PC-3 (cell line): ENCODE measurements at regions not wholly inside any gene's neighbourhood (a gene's known extent, or its start where the extent isn't known, plus 50 kb on each side); places are given as distances from the start of the nearest gene placed in this dataset.

Experiments
- ATAC-seq: fragments of 200-7000 bp; cut with Tn5 transposase; 2 replicates; pipeline ENCODE4 v1.9.1; 2020; ENCODE audit warnings: mild to moderate bottlenecking, moderate library complexity
- BruUV-seq: library from RNA; stranded (reverse); fragments of 400-500 nt; replicated peaks from 2 replicates; lab custom pipeline; 2021; lab: Mats Ljungman, UMichigan
- CTCF ChIA-PET: fragments of 300-600 bp; sonication (Branson Sonifier 250); formaldehyde crosslinking; loops from one replicate; lab custom pipeline; 2022; ENCODE audit warnings: antibody characterized with exemption; lab: Charles Lee
- POLR2A ChIA-PET: fragments of 300-600 bp; sonication (Branson Sonifier 250); formaldehyde crosslinking; loops from one replicate; lab custom pipeline; 2022; ENCODE audit warnings: antibody characterized with exemption; ENCODE audit not compliant: unreplicated experiment; lab: Charles Lee
- DNase-seq: peaks from one replicate; pipeline ENCODE4 v3.0.0-alpha.2; 2015
- H2AFZ ChIP-seq: fragments of 300-600 bp; sonication (generic); 2 replicates; pipeline ENCODE4 v1.6.0; 2016; ENCODE audit warnings: antibody characterized with exemption, low read length
- H3F3A ChIP-seq: fragments of 300-600 bp; sonication (generic); one replicate; pipeline ENCODE4 v1.6.0; 2017; ENCODE audit warnings: antibody characterized with exemption, low read length, control low read depth, mild to moderate bottlenecking; ENCODE audit not compliant: unreplicated experiment
- H3K27ac ChIP-seq: fragments of 300-600 bp; sonication (generic); 2 replicates; pipeline ENCODE4 v1.5.1; 2016; ENCODE audit warnings: mild to moderate bottlenecking, low read length
- H3K27me3 ChIP-seq: fragments of 300-600 bp; sonication (generic); 2 replicates; pipeline ENCODE4 v1.6.1; 2016; ENCODE audit warnings: low read length, mixed read lengths
- H3K36me3 ChIP-seq: fragments of 300-600 bp; sonication (generic); 2 replicates; pipeline ENCODE4 v1.6.1; 2016; ENCODE audit warnings: low read depth, mixed run types, low read length, mixed read lengths
- H3K4me1 ChIP-seq: fragments of 300-600 bp; sonication (generic); 2 replicates; pipeline ENCODE4 v1.5.1; 2016; ENCODE audit warnings: low read length; ENCODE audit not compliant: insufficient read depth
- H3K4me2 ChIP-seq: fragments of 300-600 bp; sonication (generic); 2 replicates; pipeline ENCODE4 v1.6.0; 2016; ENCODE audit warnings: low read length
- H3K4me3 ChIP-seq: fragments of 300-600 bp; sonication (generic); 2 replicates; pipeline ENCODE4 v1.5.1; 2016; ENCODE audit warnings: mild to moderate bottlenecking, low read length, mixed read lengths
- H3K79me2 ChIP-seq: fragments of 300-600 bp; sonication (generic); 2 replicates; pipeline ENCODE4 v1.6.1; 2017; ENCODE audit warnings: low read length, mixed read lengths
- H3K9ac ChIP-seq: fragments of 300-600 bp; sonication (generic); 2 replicates; pipeline ENCODE4 v1.6.0; 2016; ENCODE audit warnings: mild to moderate bottlenecking, low read length
- H3K9me2 ChIP-seq: fragments of 300-600 bp; sonication (generic); replicated peaks from 2 replicates; pipeline ENCODE4 v1.6.1; 2016; ENCODE audit warnings: mixed run types, low read length, mixed read lengths
- H3K9me3 ChIP-seq: fragments of 300-600 bp; sonication (generic); 2 replicates; pipeline ENCODE4 v1.6.1; 2016; ENCODE audit warnings: low read length, mixed read lengths
- H4K20me1 ChIP-seq: fragments of 300-600 bp; sonication (generic); 2 replicates; pipeline ENCODE4 v1.6.1; 2016; ENCODE audit warnings: low read length, mixed read lengths
- EZH2 ChIP-seq: fragments of 300-600 bp; sonication (generic); IDR thresholded peaks from one replicate; pipeline ENCODE4 v1.6.1; 2017; ENCODE audit warnings: antibody characterized with exemption, mild to moderate bottlenecking, low read length; ENCODE audit not compliant: unreplicated experiment
- EZH2phosphoT487 ChIP-seq: fragments of 300-600 bp; sonication (generic); IDR thresholded peaks from 2 replicates; pipeline ENCODE4 v1.6.1; 2018; ENCODE audit warnings: mild to moderate bottlenecking, antibody characterized with exemption, low read length, borderline replicate concordance
- intact Hi-C: fragments of 100-400 bp; cut with micrococcal nuclease; formaldehyde crosslinking; loops from 2 replicates; pipeline ENCODE4 v1.9.0; 2023
- TF ChIP-seq, protein P1 (sequence below): fragments of 300-600 bp; sonication (generic); conservative IDR thresholded peaks from 2 replicates; pipeline ENCODE4 v1.5.1; 2017; ENCODE audit warnings: antibody characterized with exemption, low read depth, mild to moderate bottlenecking, low read length

DNA sequence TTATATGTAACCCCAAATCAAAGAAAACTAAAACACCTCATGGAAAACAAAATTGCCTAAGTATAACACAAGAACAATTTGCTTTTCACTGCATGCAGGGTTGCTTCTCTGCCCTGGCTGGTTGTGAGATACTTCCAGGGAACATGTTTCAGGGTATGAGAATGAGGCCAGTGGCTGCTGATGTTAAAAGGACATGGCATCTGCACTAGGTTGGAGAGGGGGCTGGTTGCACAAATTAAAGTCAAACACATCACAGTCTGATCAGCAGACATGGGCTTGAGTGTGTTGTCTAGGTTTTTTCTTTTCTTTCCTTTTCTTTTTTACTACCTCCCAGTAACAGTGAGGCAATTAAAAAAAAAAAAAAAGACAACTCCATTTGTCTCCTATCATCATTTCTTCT is 374.9 kb downstream of the MCTP2 start:
- Histone ChIP-seq H3K36me3 (no peaks in the 10 kb centered on the region), H3K9ac (no peak overlapping the region), H2AFZ (no peak overlapping the region), H3K27ac (no peak overlapping the region), H3K9me2 (no peaks in the 10 kb centered on the region), H4K20me1 (no peaks in the 10 kb centered on the region), H3K4me1 (no peaks in the 10 kb centered on the region), H3K79me2 (no peaks in the 10 kb centered on the region), H3F3A (no peaks in the 10 kb centered on the region), H3K4me2 (no peak overlapping the region), H3K27me3 (peaks cover 56% of the 10 kb centered on the region), H3K9me3 (no peaks in the 10 kb centered on the region), H3K4me3 (no peak overlapping the region)
- intact Hi-C loops = no loop called here
- CTCF ChIA-PET = no interaction called here
- POLR2A ChIA-PET = no interaction called here
- no TSS peak for BruUV-seq
- ATAC-seq (no peak), DNase-seq (no peak)
- TF ChIP-seq EZH2 (no peak), EZH2phosphoT487 (no peak)
- TF ChIP-seq, protein P1, sequence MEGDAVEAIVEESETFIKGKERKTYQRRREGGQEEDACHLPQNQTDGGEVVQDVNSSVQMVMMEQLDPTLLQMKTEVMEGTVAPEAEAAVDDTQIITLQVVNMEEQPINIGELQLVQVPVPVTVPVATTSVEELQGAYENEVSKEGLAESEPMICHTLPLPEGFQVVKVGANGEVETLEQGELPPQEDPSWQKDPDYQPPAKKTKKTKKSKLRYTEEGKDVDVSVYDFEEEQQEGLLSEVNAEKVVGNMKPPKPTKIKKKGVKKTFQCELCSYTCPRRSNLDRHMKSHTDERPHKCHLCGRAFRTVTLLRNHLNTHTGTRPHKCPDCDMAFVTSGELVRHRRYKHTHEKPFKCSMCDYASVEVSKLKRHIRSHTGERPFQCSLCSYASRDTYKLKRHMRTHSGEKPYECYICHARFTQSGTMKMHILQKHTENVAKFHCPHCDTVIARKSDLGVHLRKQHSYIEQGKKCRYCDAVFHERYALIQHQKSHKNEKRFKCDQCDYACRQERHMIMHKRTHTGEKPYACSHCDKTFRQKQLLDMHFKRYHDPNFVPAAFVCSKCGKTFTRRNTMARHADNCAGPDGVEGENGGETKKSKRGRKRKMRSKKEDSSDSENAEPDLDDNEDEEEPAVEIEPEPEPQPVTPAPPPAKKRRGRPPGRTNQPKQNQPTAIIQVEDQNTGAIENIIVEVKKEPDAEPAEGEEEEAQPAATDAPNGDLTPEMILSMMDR = no peak

DNA sequence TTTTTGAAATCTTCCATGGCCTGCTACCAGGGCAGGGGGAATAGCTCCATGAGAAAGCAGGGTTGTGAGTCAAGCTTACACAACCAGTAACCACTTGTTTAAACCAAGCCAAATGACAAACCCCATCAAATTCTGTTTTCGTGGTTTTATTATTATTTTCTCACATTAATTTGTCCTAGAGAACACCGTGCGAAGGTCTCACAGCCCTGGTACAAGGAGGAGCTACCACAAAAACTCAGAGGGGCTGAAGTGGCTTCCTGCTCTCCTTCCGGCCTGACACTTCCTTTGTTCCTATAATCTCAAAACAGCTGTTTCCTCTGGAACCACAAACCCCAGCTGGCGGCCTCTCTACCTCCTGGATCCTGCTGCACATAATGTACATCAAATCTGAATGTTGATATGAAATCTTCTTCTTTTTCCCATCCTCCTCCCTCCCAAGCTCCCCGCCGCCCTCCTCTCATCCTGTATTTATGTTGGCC is 375.9 kb downstream of the MCTP2 start:
- no TSS peak for BruUV-seq
- ChIA-PET POLR2A (no interaction called here), CTCF (no interaction called here)
- no peaks in the 10 kb centered on the region for H3K79me2 ChIP-seq
- no peaks in the 10 kb centered on the region for H3K36me3 ChIP-seq
- TF ChIP-seq, protein P1 = no peak
- TF ChIP-seq EZH2 = no peak
- TF ChIP-seq EZH2phosphoT487 = no peak
- H3K4me3 ChIP-seq = no peak overlapping the region
- no peaks in the 10 kb centered on the region for H3K9me2 ChIP-seq
- no peaks in the 10 kb centered on the region for H3K4me1 ChIP-seq
- no peaks in the 10 kb centered on the region for H3F3A ChIP-seq
- no peak overlapping the region for H3K9ac ChIP-seq
- no peaks in the 10 kb centered on the region for H3K9me3 ChIP-seq
- H3K27ac ChIP-seq = no peak overlapping the region
- H3K27me3 ChIP-seq = peaks cover 48% of the 10 kb centered on the region
- H4K20me1 ChIP-seq = no peaks in the 10 kb centered on the region
- intact Hi-C loops = no loop called here
- no peak overlapping the region for H3K4me2 ChIP-seq
- ATAC-seq = no peak
- no peak overlapping the region for H2AFZ ChIP-seq
- DNase-seq = no peak

DNA sequence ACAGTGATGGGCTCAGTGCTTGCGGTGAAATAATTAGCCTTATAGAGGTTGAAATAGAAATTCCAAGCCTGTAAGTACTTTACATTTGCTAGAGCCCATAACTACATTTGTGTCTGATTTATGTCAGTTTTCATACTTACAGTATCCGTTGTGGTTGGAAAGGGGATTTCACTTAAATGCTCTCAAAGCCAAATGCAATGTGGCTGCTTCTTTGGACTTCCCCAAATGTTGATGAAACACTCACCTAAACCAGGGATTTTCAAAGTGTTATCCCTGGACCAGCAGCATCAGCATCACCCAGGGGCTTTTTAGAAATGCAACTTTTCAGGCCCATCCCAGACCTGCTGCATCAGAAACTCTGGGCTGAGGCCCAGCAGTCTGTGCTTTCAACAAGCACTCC is 378.7 kb downstream of the MCTP2 start:
- ChIA-PET POLR2A (no interaction called here), CTCF (no interaction called here)
- no peak for DNase-seq
- Histone ChIP-seq H3F3A (no peaks in the 10 kb centered on the region), H3K9ac (no peak overlapping the region), H3K27ac (no peak overlapping the region), H3K27me3 (peaks cover 34% of the 10 kb centered on the region), H2AFZ (no peak overlapping the region), H3K36me3 (no peaks in the 10 kb centered on the region), H3K4me1 (no peaks in the 10 kb centered on the region), H3K79me2 (no peaks in the 10 kb centered on the region), H4K20me1 (no peaks in the 10 kb centered on the region), H3K9me2 (no peaks in the 10 kb centered on the region), H3K9me3 (no peaks in the 10 kb centered on the region), H3K4me2 (no peak overlapping the region), H3K4me3 (no peak overlapping the region)
- BruUV-seq = no TSS peak
- TF ChIP-seq EZH2 (no peak), EZH2phosphoT487 (no peak)
- TF ChIP-seq, protein P1 = no peak
- no peak for ATAC-seq
- intact Hi-C loops = no loop called here
